Stimulated activated CD4-positive, alpha-beta T cell treated with anti-CD3 and anti-CD28 coated beads, Interleukin-2, amount 100 ng/mL, for 24 hours (primary cell): ENCODE measurements at regions not wholly inside any gene's neighbourhood (a gene's known extent, or its start where the extent isn't known, plus 50 kb on each side); places are given as distances from the start of the nearest gene placed in this dataset.

Experiments
- DNase-seq, 2 donors: peaks; one replicate each; pipeline ENCODE4 v3.0.0-alpha.2; 2020

- DNase-seq: no peak
These were observed 67.5 kb downstream of the TMX1 start for GRCh38 chr14:51307551-51307950.

GRCh38 chr14:51308866-51309265 is 68.8 kb downstream of the TMX1 start:
- no peak for DNase-seq

GRCh38 chr14:51310505-51310944 is 70.5 kb downstream of the TMX1 start:
- no peak for DNase-seq

GRCh38 chr14:51314321-51315015 is 74.4 kb downstream of the TMX1 start:
- no peak for DNase-seq

GRCh38 chr14:51317373-51317772 is 77.3 kb downstream of the TMX1 start:
- DNase-seq: no peak

GRCh38 chr14:51318813-51319597 is 79.0 kb downstream of the TMX1 start:
- no peak for DNase-seq

GRCh38 chr14:51321036-51321435 is 81.0 kb downstream of the TMX1 start:
- DNase-seq: no peak

- DNase-seq: no peak
These were observed 83.4 kb downstream of the TMX1 start for GRCh38 chr14:51323492-51323891.

GRCh38 chr14:51327376-51327775 is 87.3 kb downstream of the TMX1 start:
- DNase-seq: no peak

GRCh38 chr14:51328064-51328771 is 88.2 kb downstream of the TMX1 start:
- DNase-seq: peak; percentile 22 to 48

- no peak for DNase-seq
These were observed 88.8 kb downstream of the TMX1 start for GRCh38 chr14:51328772-51329353.

GRCh38 chr14:51331486-51332367 is 91.7 kb downstream of the TMX1 start:
- no peak for DNase-seq

- no peak for DNase-seq
These were observed 93.3 kb downstream of the TMX1 start for GRCh38 chr14:51333299-51333698.

- no peak for DNase-seq
These were observed 94.0 kb downstream of the TMX1 start for GRCh38 chr14:51333901-51334521.

- no peak for DNase-seq
These were observed 94.5 kb downstream of the TMX1 start for GRCh38 chr14:51334566-51334965.

GRCh38 chr14:51335531-51335930 is 95.5 kb downstream of the TMX1 start:
- no peak for DNase-seq

- no peak for DNase-seq
These were observed 96.1 kb downstream of the TMX1 start for GRCh38 chr14:51335961-51336723.

GRCh38 chr14:51336734-51337133 is 96.7 kb downstream of the TMX1 start:
- no peak for DNase-seq

GRCh38 chr14:51337520-51337919 is 97.5 kb downstream of the TMX1 start:
- DNase-seq: no peak

- no peak for DNase-seq
These were observed 101.3 kb downstream of the TMX1 start for GRCh38 chr14:51341338-51341737.

- no peak for DNase-seq
These were observed 102.2 kb downstream of the TMX1 start for GRCh38 chr14:51342226-51342625.
